ENCODE measurements at regions not wholly inside any gene's neighbourhood (a gene's known extent, or its start where the extent isn't known, plus 50 kb on each side); places are given as distances from the start of the nearest gene placed in this dataset.

- DNase-seq (no peak), ATAC-seq (no peak)
- Histone ChIP-seq H3K9me3 (no peaks in the 10 kb centered on the region), H3K36me3 (no peaks in the 10 kb centered on the region), H3K4me1 (no peaks in the 10 kb centered on the region), H3K27me3 (ENCODE audit: low read depth) (no peaks in the 10 kb centered on the region), H3K4me3 (no peak overlapping the region), H3K27ac (no peak overlapping the region)
- intact Hi-C loops (cut with DNase I): no loop called here
- TF ChIP-seq CTCF (IDR thresholded peaks at IDR 0.05): no peak
These were observed 1084.7 kb downstream of the EFNB2 start for GRCh38 chr13:105450784-105451183.

- Histone ChIP-seq H3K27ac (no peak overlapping the region), H3K27me3 (ENCODE audit: low read depth) (no peaks in the 10 kb centered on the region), H3K4me3 (no peak overlapping the region), H3K9me3 (no peaks in the 10 kb centered on the region), H3K4me1 (no peaks in the 10 kb centered on the region), H3K36me3 (no peaks in the 10 kb centered on the region)
- ATAC-seq: no peak
- no peak for TF ChIP-seq CTCF (IDR thresholded peaks at IDR 0.05)
- intact Hi-C loops (cut with DNase I): no loop called here
- no peak for DNase-seq
These were observed 1086.7 kb downstream of the EFNB2 start for GRCh38 chr13:105448811-105449210.

GRCh38 chr13:105446197-105446596 is 1089.3 kb downstream of the EFNB2 start:
- no peaks in the 10 kb centered on the region for H3K36me3 ChIP-seq
- H3K4me1 ChIP-seq: no peaks in the 10 kb centered on the region
- H3K27ac ChIP-seq: no peak overlapping the region
- ATAC-seq (no peak), DNase-seq (no peak)
- no peaks in the 10 kb centered on the region for H3K27me3 ChIP-seq (ENCODE audit: low read depth)
- H3K4me3 ChIP-seq: peak overlapping the region; percentile 12
- H3K9me3 ChIP-seq: no peaks in the 10 kb centered on the region
- intact Hi-C loops (cut with DNase I): no loop called here
- no peak for TF ChIP-seq CTCF (IDR thresholded peaks at IDR 0.05)

GRCh38 chr13:105445796-105446195 is 1089.7 kb downstream of the EFNB2 start:
- Histone ChIP-seq H3K27me3 (ENCODE audit: low read depth) (no peaks in the 10 kb centered on the region), H3K4me1 (no peaks in the 10 kb centered on the region), H3K27ac (no peak overlapping the region), H3K9me3 (no peaks in the 10 kb centered on the region), H3K4me3 (peak overlapping the region; percentile 12), H3K36me3 (no peaks in the 10 kb centered on the region)
- DNase-seq (no peak), ATAC-seq (no peak)
- intact Hi-C loops (cut with DNase I): no loop called here
- TF ChIP-seq CTCF (IDR thresholded peaks at IDR 0.05): no peak

GRCh38 chr13:105442949-105443699 is 1092.3 kb downstream of the EFNB2 start:
- H3K4me1 ChIP-seq: no peaks in the 10 kb centered on the region
- no peak for TF ChIP-seq CTCF (IDR thresholded peaks at IDR 0.05)
- ATAC-seq: peak; percentile 76 to 87
- no peaks in the 10 kb centered on the region for H3K9me3 ChIP-seq
- H3K36me3 ChIP-seq: no peaks in the 10 kb centered on the region
- no peaks in the 10 kb centered on the region for H3K27me3 ChIP-seq (ENCODE audit: low read depth)
- no peak overlapping the region for H3K4me3 ChIP-seq
- intact Hi-C loops (cut with DNase I): no loop called here
- no peak overlapping the region for H3K27ac ChIP-seq
- no peak for DNase-seq
